CD4-positive, alpha-beta memory T cell (primary cell): ENCODE measurements at regions not wholly inside any gene's neighbourhood (a gene's known extent, or its start where the extent isn't known, plus 50 kb on each side); places are given as distances from the start of the nearest gene placed in this dataset.
"Not testable (repeated sequence)": the region's sequence is repeated elsewhere in the genome, so short reads cannot be mapped to it uniquely, and the experiment has no call there.

ENCODE experiments used
- CTCF ChIA-PET: fragments of 350-600 bp; sonication (Branson Sonifier 250); formaldehyde crosslinking; loops from one replicate; lab custom pipeline; 2021; ENCODE audit warnings: inconsistent platforms; ENCODE audit not compliant: partially characterized antibody; lab: Charles Lee
- POLR2A ChIA-PET: fragments of 350-600 bp; sonication (Branson Sonifier 250); formaldehyde crosslinking; loops from one replicate; lab custom pipeline; 2021; ENCODE audit not compliant: partially characterized antibody; lab: Charles Lee
- DNase-seq, 5 donors: peaks; one replicate each; pipeline versions ENCODE4 v3.0.0 to v3.0.0-alpha.2; 2020 to 2022; ENCODE audit warnings: mixed read lengths in 1 of 5
- H3K27ac ChIP-seq: one replicate; pipeline ENCODE4 v1.7.0; 2013; ENCODE audit warnings: low read depth, low read length
- H3K27me3 ChIP-seq: 2 replicates; pipeline ENCODE4 v1.7.0; 2013; ENCODE audit warnings: mild to moderate bottlenecking, low read length, moderate library complexity; ENCODE audit not compliant: insufficient read depth
- H3K36me3 ChIP-seq: 2 replicates; pipeline ENCODE4 v1.7.0; 2013; ENCODE audit warnings: mild to moderate bottlenecking, low read length, moderate library complexity; ENCODE audit not compliant: insufficient read depth
- H3K4me1 ChIP-seq: 2 replicates; pipeline ENCODE4 v1.7.0; 2013; ENCODE audit warnings: mild to moderate bottlenecking, low read length, moderate library complexity; ENCODE audit not compliant: insufficient read depth
- H3K4me3 ChIP-seq, 2 donors: one replicate each; pipeline ENCODE4 v1.7.0; 2013; ENCODE audit warnings: low read length in 2 of 2, mild to moderate bottlenecking in 1 of 2
- H3K9me3 ChIP-seq, 2 donors: one replicate each; pipeline ENCODE4 v1.7.0; 2013; ENCODE audit warnings: low read length in 2 of 2, control low read depth in 1 of 2; ENCODE audit not compliant: control insufficient read depth in 1 of 2
- H3K27ac Mint-ChIP-seq, 7 donors: one replicate each; pipeline ENCODE4 v1.8.0; 2020 to 2021; ENCODE audit warnings: mixed read lengths in 7 of 7, mild to moderate bottlenecking in 6 of 7, inconsistent platforms in 3 of 7, moderate library complexity in 3 of 7
- H3K27me3 Mint-ChIP-seq, 2 donors: one replicate each; pipeline ENCODE4 v1.8.0; 2020 to 2021; ENCODE audit warnings: mixed read lengths in 2 of 2
- H3K36me3 Mint-ChIP-seq, 2 donors: one replicate each; pipeline ENCODE4 v1.8.0; 2020 to 2021; ENCODE audit warnings: mixed read lengths in 2 of 2, inconsistent platforms in 1 of 2, mild to moderate bottlenecking in 1 of 2
- H3K4me1 Mint-ChIP-seq, 4 donors: one replicate each; pipeline ENCODE4 v1.8.0; 2020 to 2021; ENCODE audit warnings: mixed read lengths in 4 of 4, mild to moderate bottlenecking in 1 of 4
- H3K4me3 Mint-ChIP-seq, 8 donors: one replicate each; pipeline ENCODE4 v1.8.0; 2020 to 2021; ENCODE audit warnings: mixed read lengths in 8 of 8, mild to moderate bottlenecking in 7 of 8, moderate library complexity in 6 of 8, inconsistent platforms in 3 of 8
- H3K9me3 Mint-ChIP-seq, 8 donors: one replicate each; pipeline ENCODE4 v1.8.0; 2020 to 2021; ENCODE audit warnings: mixed read lengths in 8 of 8, mild to moderate bottlenecking in 5 of 8, inconsistent platforms in 3 of 8, moderate library complexity in 1 of 8
- intact Hi-C: fragments of 100-400 bp; cut with micrococcal nuclease; formaldehyde crosslinking; loops from one replicate; pipeline ENCODE4 v1.15.1; 2023

- Mint-ChIP-seq H3K36me3 (no peaks in the 10 kb centered on the region), H3K4me1 (no peaks in the 10 kb centered on the region), H3K4me3 (no peak overlapping the region), H3K27ac (no peak overlapping the region), H3K9me3 (peaks cover 0 to 2% (median 0%) of the 10 kb centered on the region in 8 donors), H3K27me3 (no peaks in the 10 kb centered on the region)
- Histone ChIP-seq H3K27ac (no peak overlapping the region), H3K9me3 (no peaks in the 10 kb centered on the region), H3K36me3 (no peaks in the 10 kb centered on the region), H3K4me1 (no peaks in the 10 kb centered on the region), H3K4me3 (no peak overlapping the region), H3K27me3 (no peaks in the 10 kb centered on the region)
- intact Hi-C loops, result no loop called here
- ChIA-PET CTCF (no interaction called here), POLR2A (no interaction called here)
- no peak for DNase-seq
These were observed 395.9 kb downstream of the DTWD2 start for GRCh38 chr5:118592229-118593002.

GRCh38 chr5:118590806-118591205, 397.5 kb downstream of the DTWD2 start:
- Histone ChIP-seq H3K27me3 (no peaks in the 10 kb centered on the region), H3K4me1 (no peaks in the 10 kb centered on the region), H3K27ac (no peak overlapping the region), H3K36me3 (no peaks in the 10 kb centered on the region), H3K9me3 (no peaks in the 10 kb centered on the region), H3K4me3 (no peak overlapping the region)
- Mint-ChIP-seq H3K9me3 (peaks cover 0 to 2% (median 0%) of the 10 kb centered on the region in 8 donors), H3K36me3 (no peaks in the 10 kb centered on the region), H3K27ac (no peak overlapping the region), H3K4me1 (no peaks in the 10 kb centered on the region), H3K27me3 (no peaks in the 10 kb centered on the region), H3K4me3 (no peak overlapping the region)
- intact Hi-C loops, result no loop called here
- no peak for DNase-seq
- CTCF ChIA-PET, result no interaction called here
- POLR2A ChIA-PET, result no interaction called here

GRCh38 chr5:118580949-118581348, 407.4 kb downstream of the DTWD2 start:
- no peaks in the 10 kb centered on the region for H3K4me1 ChIP-seq
- H3K27me3 ChIP-seq, result no peaks in the 10 kb centered on the region
- Mint-ChIP-seq H3K9me3 (peaks cover 0 to 2% (median 0%) of the 10 kb centered on the region in 8 donors), H3K27me3 (no peaks in the 10 kb centered on the region), H3K27ac (no peak overlapping the region), H3K4me3 (no peak overlapping the region), H3K36me3 (no peaks in the 10 kb centered on the region), H3K4me1 (no peaks in the 10 kb centered on the region)
- no peaks in the 10 kb centered on the region for H3K36me3 ChIP-seq
- POLR2A ChIA-PET, result no interaction called here
- H3K27ac ChIP-seq, result no peak overlapping the region
- H3K4me3 ChIP-seq, result no peak overlapping the region
- intact Hi-C loops, result no loop called here
- no peaks in the 10 kb centered on the region for H3K9me3 ChIP-seq
- CTCF ChIA-PET, result no interaction called here
- DNase-seq, result no peak

GRCh38 chr5:118578093-118578492, 410.3 kb downstream of the DTWD2 start:
- Histone ChIP-seq H3K4me1 (no peaks in the 10 kb centered on the region), H3K4me3 (no peak overlapping the region), H3K9me3 (no peaks in the 10 kb centered on the region), H3K36me3 (no peaks in the 10 kb centered on the region), H3K27me3 (no peaks in the 10 kb centered on the region), H3K27ac (no peak overlapping the region)
- Mint-ChIP-seq H3K36me3 (no peaks in the 10 kb centered on the region), H3K27me3 (no peaks in the 10 kb centered on the region), H3K27ac (no peak overlapping the region), H3K9me3 (peaks cover 0 to 2% (median 0%) of the 10 kb centered on the region in 8 donors), H3K4me1 (no peaks in the 10 kb centered on the region), H3K4me3 (no peak overlapping the region)
- intact Hi-C loops, result no loop called here
- ChIA-PET CTCF (no interaction called here), POLR2A (no interaction called here)
- DNase-seq, result no peak

- intact Hi-C loops, result no loop called here
- Histone ChIP-seq H3K4me3 (no peak overlapping the region), H3K4me1 (no peaks in the 10 kb centered on the region), H3K36me3 (no peaks in the 10 kb centered on the region), H3K27ac (no peak overlapping the region), H3K9me3 (no peaks in the 10 kb centered on the region), H3K27me3 (no peaks in the 10 kb centered on the region)
- no peaks in the 10 kb centered on the region for H3K4me1 Mint-ChIP-seq
- no peaks in the 10 kb centered on the region for H3K36me3 Mint-ChIP-seq
- peaks cover 0 to 4% (median 0%) of the 10 kb centered on the region in 8 donors for H3K9me3 Mint-ChIP-seq
- no peak for DNase-seq
- ChIA-PET POLR2A (no interaction called here), CTCF (no interaction called here)
- H3K27me3 Mint-ChIP-seq, result no peaks in the 10 kb centered on the region
- no peak overlapping the region for H3K4me3 Mint-ChIP-seq
- H3K27ac Mint-ChIP-seq, result no peak overlapping the region
These were observed 410.7 kb downstream of the DTWD2 start for GRCh38 chr5:118577621-118578020.

GRCh38 chr5:118570276-118570675, 418.1 kb downstream of the DTWD2 start:
- POLR2A ChIA-PET, DNase-seq, H3K4me1 Mint-ChIP-seq, H3K27ac Mint-ChIP-seq, H3K36me3 Mint-ChIP-seq, H3K9me3 ChIP-seq, H3K27ac ChIP-seq, H3K4me3 Mint-ChIP-seq, H3K27me3 ChIP-seq, H3K4me3 ChIP-seq, H3K4me1 ChIP-seq, intact Hi-C loops, CTCF ChIA-PET, H3K9me3 Mint-ChIP-seq, H3K27me3 Mint-ChIP-seq, H3K36me3 ChIP-seq: not testable (repeated sequence)

GRCh38 chr5:118569596-118569995, 418.8 kb downstream of the DTWD2 start:
- POLR2A ChIA-PET, H3K4me1 Mint-ChIP-seq, H3K9me3 ChIP-seq, H3K36me3 Mint-ChIP-seq, H3K4me1 ChIP-seq, H3K27ac Mint-ChIP-seq, H3K4me3 Mint-ChIP-seq, H3K27me3 Mint-ChIP-seq, H3K9me3 Mint-ChIP-seq, H3K4me3 ChIP-seq, H3K36me3 ChIP-seq, H3K27ac ChIP-seq, intact Hi-C loops, DNase-seq, CTCF ChIA-PET, H3K27me3 ChIP-seq: not testable (repeated sequence)
